GM12878 (cell line): ENCODE measurements at regions not wholly inside any gene's neighbourhood (a gene's known extent, or its start where the extent isn't known, plus 50 kb on each side); places are given as distances from the start of the nearest gene placed in this dataset.
A peak's percentile ranks its signal among the peaks of the same experiment; 100 is the strongest.

ENCODE experiments used
- ATAC-seq: fragments of 200-7000 bp; cut with Tn5 transposase; 3 replicates; pipeline ENCODE4 v1.9.1; 2020; ENCODE audit warnings: mild to moderate bottlenecking, moderate library complexity
- BruUV-seq: library from RNA; stranded (reverse); fragments of 400-500 nt; replicated peaks from 2 replicates; lab custom pipeline; 2021; lab: Mats Ljungman, UMichigan
- CTCF ChIA-PET: fragments of 300-600 bp; sonication (Branson Sonifier 250); formaldehyde crosslinking; extraction: SDS; loops from one replicate; lab custom pipeline; 2021; ENCODE audit warnings: inconsistent platforms; lab: Yijun Ruan, JAX
- POLR2A ChIA-PET: fragments of 350-600 bp; formaldehyde crosslinking; extraction: SDS; loops from one replicate; lab custom pipeline; 2021; ENCODE audit warnings: inconsistent platforms; lab: Charles Lee
- RAD21 ChIA-PET: fragments of 300-600 bp; sonication (Branson Sonifier 250); formaldehyde crosslinking; loops from one replicate; lab custom pipeline; 2023; ENCODE audit warnings: antibody characterized with exemption; ENCODE audit not compliant: unreplicated experiment; lab: Charles Lee
- SMC1A ChIA-PET: fragments of 300-600 bp; sonication (Branson Sonifier 250); formaldehyde crosslinking; loops from one replicate; lab custom pipeline; 2023; ENCODE audit not compliant: unreplicated experiment, uncharacterized antibody; lab: Charles Lee
- DNase-seq: peaks from one replicate; pipeline ENCODE4 v3.0.0-alpha.2; 2011; ENCODE audit warnings: low read depth, low spot score
- FAIRE-seq: peaks from 3 replicates; lab custom pipeline; 2011; peaks lifted over from hg19 to GRCh38; lab: Jason Lieb, UNC
- H2AFZ ChIP-seq: 2 replicates; pipeline ENCODE4 v1.6.0; 2011; ENCODE audit warnings: low read depth, low read length, control low read depth; ENCODE audit not compliant: control insufficient read depth
- H3K27ac ChIP-seq: 2 replicates; pipeline ENCODE4 v1.5.1; 2011; ENCODE audit warnings: control low read depth; ENCODE audit not compliant: control insufficient read depth, insufficient read depth
- H3K27me3 ChIP-seq, 2 experiments: replicated peaks in 1 of 2; 2 replicates each; pipeline versions ENCODE4 v1.6.0 to v1.6.1; 2011; ENCODE audit warnings: low read length in 1 of 2; ENCODE audit not compliant: control insufficient read depth in 2 of 2, insufficient read depth in 2 of 2
- H3K36me3 ChIP-seq, 2 experiments: 2 replicates each; pipeline ENCODE4 v1.5.1; 2011; ENCODE audit warnings: low read length in 1 of 2; ENCODE audit not compliant: control insufficient read depth in 2 of 2, insufficient read depth in 2 of 2
- H3K4me1 ChIP-seq: 2 replicates; pipeline ENCODE4 v1.6.1; 2011; ENCODE audit warnings: mild to moderate bottlenecking, low read length, moderate library complexity, mixed read lengths; ENCODE audit not compliant: control insufficient read depth, insufficient read depth
- H3K4me2 ChIP-seq: 2 replicates; pipeline ENCODE4 v1.6.0; 2011; ENCODE audit warnings: control low read depth; ENCODE audit not compliant: control insufficient read depth, insufficient read depth
- H3K4me3 ChIP-seq: fragments of 200-600 bp; sonication (generic); 2 replicates; pipeline ENCODE4 v1.5.1; 2016
- H3K79me2 ChIP-seq: 2 replicates; pipeline ENCODE4 v1.6.0; 2011; ENCODE audit warnings: low read length; ENCODE audit not compliant: control insufficient read depth, insufficient read depth
- H3K9ac ChIP-seq: 2 replicates; pipeline ENCODE4 v1.8.0; 2011; ENCODE audit warnings: low read length, control low read depth, mixed read lengths; ENCODE audit not compliant: control insufficient read depth, insufficient read depth
- H3K9me3 ChIP-seq: replicated peaks from 3 replicates; pipeline ENCODE4 v1.5.1; 2011; ENCODE audit warnings: mild to moderate bottlenecking, low read length; ENCODE audit not compliant: control insufficient read depth, insufficient read depth
- H4K20me1 ChIP-seq: 2 replicates; pipeline ENCODE4 v1.6.0; 2011; ENCODE audit not compliant: control insufficient read depth, insufficient read depth
- TBL1XR1 ChIP-seq: IDR thresholded peaks from 2 replicates; pipeline ENCODE4 v1.6.1; 2012; ENCODE audit warnings: low read depth, low read length, improper control_type of control experiment
- TCF12 ChIP-seq: IDR thresholded peaks from 2 replicates; pipeline ENCODE4 v1.6.1; 2011; ENCODE audit warnings: low read depth, mild to moderate bottlenecking, low read length
- WGBS: methylation state at CpG from one replicate; pipeline ENCODE4 v1.1.6; 2016; ENCODE audit warnings: low lambda C conversion rate; ENCODE audit not compliant: insufficient replicate concordance, insufficient coverage; ENCODE audit errors: missing lambda C conversion rate; 5-methylcytosine and 5-hydroxymethylcytosine counted together
- in situ Hi-C: fragments of 300-500 bp; cut with MboI; formaldehyde crosslinking; loops from 9 replicates; pipeline ENCODE4 v1.14.3; 2018; ENCODE audit warnings: mixed read lengths
- intact Hi-C: fragments of 100-400 bp; cut with micrococcal nuclease; formaldehyde crosslinking; loops from one replicate; pipeline ENCODE4 v1.14.2; 2022; ENCODE audit not compliant: unreplicated experiment
- TF ChIP-seq, protein P1 (sequence below): fragments of 450-650 bp; IDR thresholded peaks from 2 replicates; pipeline ENCODE4 v1.6.1; 2017; ENCODE audit warnings: antibody characterized with exemption, mild to moderate bottlenecking, moderate library complexity
- TF ChIP-seq, protein P2 (sequence below), 3 experiments: IDR thresholded peaks in 2 of 3; conservative IDR thresholded peaks in 1 of 3; 2 replicates each; pipeline ENCODE4 v1.5.1; 2011; ENCODE audit warnings: low read depth in 3 of 3, low read length in 3 of 3, mild to moderate bottlenecking in 3 of 3, control low read depth in 2 of 3, moderate library complexity in 2 of 3, inconsistent platforms in 1 of 3, mixed read lengths in 1 of 3; ENCODE audit not compliant: control insufficient read depth in 2 of 3, insufficient read depth in 1 of 3; ENCODE audit errors: extremely low read depth in 1 of 3

DNA sequence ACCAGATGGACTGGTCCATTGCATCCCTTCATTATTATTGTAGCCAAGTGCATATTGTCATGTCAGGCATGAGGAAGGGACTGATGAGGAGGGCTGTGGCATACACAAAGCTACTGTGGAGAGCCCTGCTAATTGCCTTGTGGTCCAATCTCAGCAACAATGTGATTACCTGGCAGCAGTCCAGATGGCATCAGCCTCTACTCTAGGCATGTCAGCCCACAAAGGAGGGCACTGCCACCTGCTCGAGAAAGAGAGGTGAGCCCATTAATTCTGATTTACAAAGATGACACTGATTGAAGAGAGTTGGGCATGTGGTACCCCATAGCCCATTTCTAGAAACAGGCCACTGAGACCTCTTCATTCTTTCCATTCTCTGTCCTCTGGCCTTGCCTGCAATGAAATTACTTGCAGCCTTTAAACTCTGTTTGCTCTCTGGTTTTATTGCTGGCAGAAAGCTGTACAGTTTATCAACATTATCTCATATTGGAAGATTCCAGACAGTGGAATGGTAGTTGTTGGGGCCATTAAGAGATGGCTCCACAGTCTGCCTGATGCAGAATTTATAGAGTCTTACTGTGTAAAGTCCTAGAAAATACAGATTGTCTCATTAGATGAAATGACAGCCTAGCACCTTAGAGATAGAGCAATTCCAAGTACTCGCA lies 307.7 kb downstream of the ARPP21 start:
- ChIA-PET RAD21 (interaction anchor here (1.2 kb wide), 1 partner anchor 16 kb away, joined by 3 read pairs; no protein-coding TSS in a partner anchor), CTCF (interaction anchor here (1.1 to 3.4 kb wide), 4 partner anchors 12 to 23 kb away, joined by 4 to 12 read pairs (median 6); no protein-coding TSS in a partner anchor), POLR2A (no interaction called here), SMC1A (interaction anchor here (0.9 to 1.5 kb wide), 2 partner anchors 9 to 14 kb away, joined by 3 to 4 read pairs; no protein-coding TSS in a partner anchor)
- Histone ChIP-seq H3K4me1 (no peaks in the 10 kb centered on the region), H3K4me2 (no peak overlapping the region), H3K27me3 (no peaks in the 10 kb centered on the region), H3K9ac (no peak overlapping the region), H2AFZ (no peak overlapping the region), H3K79me2 (no peaks in the 10 kb centered on the region), H3K4me3 (no peak overlapping the region), H3K9me3 (no peaks in the 10 kb centered on the region)
- in situ Hi-C loops = no loop called here
- FAIRE-seq (no peak), DNase-seq (no peak)
- intact Hi-C loops = no loop called here
- 18% methylated on average over 2 of the region's 2 CpGs for WGBS
- TF ChIP-seq TBL1XR1 (no peak), TCF12 (no peak)
- TF ChIP-seq, protein P1, sequence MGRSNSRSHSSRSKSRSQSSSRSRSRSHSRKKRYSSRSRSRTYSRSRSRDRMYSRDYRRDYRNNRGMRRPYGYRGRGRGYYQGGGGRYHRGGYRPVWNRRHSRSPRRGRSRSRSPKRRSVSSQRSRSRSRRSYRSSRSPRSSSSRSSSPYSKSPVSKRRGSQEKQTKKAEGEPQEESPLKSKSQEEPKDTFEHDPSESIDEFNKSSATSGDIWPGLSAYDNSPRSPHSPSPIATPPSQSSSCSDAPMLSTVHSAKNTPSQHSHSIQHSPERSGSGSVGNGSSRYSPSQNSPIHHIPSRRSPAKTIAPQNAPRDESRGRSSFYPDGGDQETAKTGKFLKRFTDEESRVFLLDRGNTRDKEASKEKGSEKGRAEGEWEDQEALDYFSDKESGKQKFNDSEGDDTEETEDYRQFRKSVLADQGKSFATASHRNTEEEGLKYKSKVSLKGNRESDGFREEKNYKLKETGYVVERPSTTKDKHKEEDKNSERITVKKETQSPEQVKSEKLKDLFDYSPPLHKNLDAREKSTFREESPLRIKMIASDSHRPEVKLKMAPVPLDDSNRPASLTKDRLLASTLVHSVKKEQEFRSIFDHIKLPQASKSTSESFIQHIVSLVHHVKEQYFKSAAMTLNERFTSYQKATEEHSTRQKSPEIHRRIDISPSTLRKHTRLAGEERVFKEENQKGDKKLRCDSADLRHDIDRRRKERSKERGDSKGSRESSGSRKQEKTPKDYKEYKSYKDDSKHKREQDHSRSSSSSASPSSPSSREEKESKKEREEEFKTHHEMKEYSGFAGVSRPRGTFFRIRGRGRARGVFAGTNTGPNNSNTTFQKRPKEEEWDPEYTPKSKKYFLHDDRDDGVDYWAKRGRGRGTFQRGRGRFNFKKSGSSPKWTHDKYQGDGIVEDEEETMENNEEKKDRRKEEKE = no peak
- TF ChIP-seq, protein P2, sequence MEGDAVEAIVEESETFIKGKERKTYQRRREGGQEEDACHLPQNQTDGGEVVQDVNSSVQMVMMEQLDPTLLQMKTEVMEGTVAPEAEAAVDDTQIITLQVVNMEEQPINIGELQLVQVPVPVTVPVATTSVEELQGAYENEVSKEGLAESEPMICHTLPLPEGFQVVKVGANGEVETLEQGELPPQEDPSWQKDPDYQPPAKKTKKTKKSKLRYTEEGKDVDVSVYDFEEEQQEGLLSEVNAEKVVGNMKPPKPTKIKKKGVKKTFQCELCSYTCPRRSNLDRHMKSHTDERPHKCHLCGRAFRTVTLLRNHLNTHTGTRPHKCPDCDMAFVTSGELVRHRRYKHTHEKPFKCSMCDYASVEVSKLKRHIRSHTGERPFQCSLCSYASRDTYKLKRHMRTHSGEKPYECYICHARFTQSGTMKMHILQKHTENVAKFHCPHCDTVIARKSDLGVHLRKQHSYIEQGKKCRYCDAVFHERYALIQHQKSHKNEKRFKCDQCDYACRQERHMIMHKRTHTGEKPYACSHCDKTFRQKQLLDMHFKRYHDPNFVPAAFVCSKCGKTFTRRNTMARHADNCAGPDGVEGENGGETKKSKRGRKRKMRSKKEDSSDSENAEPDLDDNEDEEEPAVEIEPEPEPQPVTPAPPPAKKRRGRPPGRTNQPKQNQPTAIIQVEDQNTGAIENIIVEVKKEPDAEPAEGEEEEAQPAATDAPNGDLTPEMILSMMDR (IDR thresholded peaks at IDR 0.05 in 2 of 3, conservative IDR thresholded peaks at IDR 0.05 in 1 of 3; ENCODE audit: control insufficient read depth in 2 of 3, extremely low read depth in 1 of 3, insufficient read depth in 1 of 3, low read depth in 3 of 3, low read length in 3 of 3) = peak in 1 of 3 experiments; percentile 1; a peak in 1 of 6 replicates
- TF ChIP-seq, all 136 proteins: peak for 1
- no peak overlapping the region for H3K27ac ChIP-seq
- no TSS peak for BruUV-seq
- ATAC-seq = no peak; the same call in 1 of the 3 replicates
- H3K36me3 ChIP-seq = no peaks in the 10 kb centered on the region
- no peaks in the 10 kb centered on the region for H4K20me1 ChIP-seq
